Epithelial cell of proximal tubule (primary cell): ENCODE measurements at regions not wholly inside any gene's neighbourhood (a gene's known extent, or its start where the extent isn't known, plus 50 kb on each side); places are given as distances from the start of the nearest gene placed in this dataset.

ENCODE experiments used
- DNase-seq: peaks from one replicate; pipeline ENCODE4 v3.0.0-alpha.2; 2011; ENCODE audit warnings: low read depth
- H3K4me3 ChIP-seq: 2 replicates; pipeline ENCODE4 v1.5.1; 2011; ENCODE audit warnings: low read depth, mild to moderate bottlenecking, low read length
- CTCF ChIP-seq: conservative IDR thresholded peaks from 2 replicates; pipeline ENCODE4 v1.5.1; 2012; ENCODE audit warnings: low read depth, mild to moderate bottlenecking, low read length

- H3K4me3 ChIP-seq: no peak overlapping the region
- no peak for TF ChIP-seq CTCF
- no peak for DNase-seq
Observed at GRCh38 chr1:219081943-219082925, 91.4 kb upstream of the LYPLAL1 start.

- H3K4me3 ChIP-seq: no peak overlapping the region
- no peak for DNase-seq
- no peak for TF ChIP-seq CTCF
Observed at GRCh38 chr1:219083631-219084030, 90.0 kb upstream of the LYPLAL1 start.

- no peak for DNase-seq
Observed at GRCh38 chr1:219085082-219085481, 88.6 kb upstream of the LYPLAL1 start.

GRCh38 chr1:219085988-219086387 lies 87.7 kb upstream of the LYPLAL1 start:
- H3K4me3 ChIP-seq: no peak overlapping the region
- DNase-seq: no peak
- TF ChIP-seq CTCF: no peak

More at GRCh38 chr1:219085082-219085481, 88.6 kb upstream of the LYPLAL1 start:
- H3K4me3 ChIP-seq: no peak overlapping the region
- no peak for TF ChIP-seq CTCF

- TF ChIP-seq CTCF: no peak
- H3K4me3 ChIP-seq: no peak overlapping the region
- DNase-seq: no peak
Observed at GRCh38 chr1:219086956-219087469, 86.7 kb upstream of the LYPLAL1 start.

GRCh38 chr1:219088778-219089557 lies 84.7 kb upstream of the LYPLAL1 start:
- DNase-seq: peak; percentile 86
- H3K4me3 ChIP-seq: no peak overlapping the region
- no peak for TF ChIP-seq CTCF
